IMR-90 (cell line): ENCODE measurements at regions not wholly inside any gene's neighbourhood (a gene's known extent, or its start where the extent isn't known, plus 50 kb on each side); places are given as distances from the start of the nearest gene placed in this dataset.

Experiments
- ATAC-seq: fragments of 200-7000 bp; cut with Tn5 transposase; 2 replicates; pipeline ENCODE4 v1.9.1; 2020; ENCODE audit warnings: low read depth, mild to moderate bottlenecking, moderate library complexity
- BruUV-seq: library from RNA; stranded (reverse); fragments of 400-500 nt; replicated peaks from 2 replicates; lab custom pipeline; 2021; lab: Mats Ljungman, UMichigan
- CTCF ChIA-PET: fragments of 300-600 bp; formaldehyde crosslinking; extraction: SDS; loops from one replicate; lab custom pipeline; 2021; ENCODE audit warnings: antibody characterized with exemption; lab: Yijun Ruan, JAX
- POLR2A ChIA-PET: fragments of 300-600 bp; sonication (Branson Sonifier 250); formaldehyde crosslinking; loops from one replicate; lab custom pipeline; 2022; ENCODE audit warnings: antibody characterized with exemption; ENCODE audit not compliant: unreplicated experiment; lab: Charles Lee
- DNase-seq: peaks from one replicate; pipeline ENCODE4 v3.0.0; 2013
- H2AFZ ChIP-seq: replicated peaks from 2 replicates; pipeline ENCODE3; 2013; ENCODE audit warnings: low read length, mild to moderate bottlenecking; ENCODE audit not compliant: poor library complexity
- H2AK5ac ChIP-seq: 2 replicates; pipeline ENCODE4 v1.6.1; 2013; ENCODE audit warnings: low read depth, low read length, inconsistent platforms
- H2AK9ac ChIP-seq: replicated peaks from 2 replicates; pipeline ENCODE3; 2013; ENCODE audit warnings: mild to moderate bottlenecking, low read depth, low read length, moderate library complexity; ENCODE audit not compliant: poor library complexity
- H2BK120ac ChIP-seq: 2 replicates; pipeline ENCODE4 v1.6.1; 2013; ENCODE audit warnings: low read depth, low read length, inconsistent platforms
- H2BK15ac ChIP-seq: 3 replicates; pipeline ENCODE4 v1.6.1; 2013; ENCODE audit warnings: low read depth, low read length, inconsistent platforms
- H2BK20ac ChIP-seq: 2 replicates; pipeline ENCODE4 v1.6.1; 2013; ENCODE audit warnings: low read depth, mild to moderate bottlenecking, inconsistent platforms, low read length, moderate library complexity
- H2BK5ac ChIP-seq: 2 replicates; pipeline ENCODE4 v1.6.1; 2013; ENCODE audit warnings: mild to moderate bottlenecking, low read depth, low read length, inconsistent platforms; ENCODE audit not compliant: poor library complexity, severe bottlenecking
- H3K14ac ChIP-seq: replicated peaks from 2 replicates; pipeline ENCODE4 v1.6.1; 2013; ENCODE audit warnings: low read depth, low read length, inconsistent platforms
- H3K18ac ChIP-seq: 2 replicates; pipeline ENCODE4 v1.6.1; 2013; ENCODE audit warnings: low read depth, low read length, control low read depth
- H3K23ac ChIP-seq: 2 replicates; pipeline ENCODE4 v1.6.1; 2013; ENCODE audit warnings: low read depth, low read length, inconsistent platforms
- H3K27ac ChIP-seq: 2 replicates; pipeline ENCODE4 v1.5.1; 2013; ENCODE audit warnings: mild to moderate bottlenecking, control low read depth, low read length; ENCODE audit not compliant: insufficient read depth
- H3K27me3 ChIP-seq: 2 replicates; pipeline ENCODE4 v1.6.1; 2013; ENCODE audit warnings: low read length; ENCODE audit not compliant: control insufficient read depth, insufficient read depth
- H3K36me3 ChIP-seq: 2 replicates; pipeline ENCODE4 v1.6.1; 2013; ENCODE audit warnings: low read length, mixed read lengths; ENCODE audit not compliant: control insufficient read depth, insufficient read depth
- H3K4ac ChIP-seq: 2 replicates; pipeline ENCODE4 v1.6.1; 2013; ENCODE audit warnings: low read depth, low read length, inconsistent platforms
- H3K4me1 ChIP-seq: 2 replicates; pipeline ENCODE4 v1.6.1; 2013; ENCODE audit warnings: low read length, mixed read lengths; ENCODE audit not compliant: control insufficient read depth, insufficient read depth
- H3K4me2 ChIP-seq: 2 replicates; pipeline ENCODE4 v1.6.1; 2013; ENCODE audit warnings: low read depth, mild to moderate bottlenecking, control low read depth, low read length, moderate library complexity
- H3K4me3 ChIP-seq: 2 replicates; pipeline ENCODE4 v1.5.1; 2013; ENCODE audit warnings: low read depth, mild to moderate bottlenecking, control low read depth, low read length, moderate library complexity; ENCODE audit not compliant: insufficient read depth
- H3K56ac ChIP-seq: 2 replicates; pipeline ENCODE4 v1.6.1; 2013; ENCODE audit warnings: low read length, inconsistent platforms; ENCODE audit not compliant: insufficient read depth; ENCODE audit errors: extremely low read depth
- H3K79me1 ChIP-seq, 2 experiments: 2 replicates each; pipeline ENCODE4 v1.6.1; 2013; ENCODE audit warnings: low read length in 2 of 2, inconsistent platforms in 1 of 2, low read depth in 1 of 2
- H3K9ac ChIP-seq: 2 replicates; pipeline ENCODE4 v1.6.1; 2013; ENCODE audit warnings: low read depth, low read length, control low read depth
- H3K9me1 ChIP-seq: 2 replicates; pipeline ENCODE4 v1.6.1; 2013; ENCODE audit warnings: low read length, inconsistent platforms; ENCODE audit not compliant: insufficient read depth
- H3K9me3 ChIP-seq: 2 replicates; pipeline ENCODE4 v1.6.1; 2013; ENCODE audit warnings: low read length; ENCODE audit not compliant: control insufficient read depth, insufficient read depth
- H4K20me1 ChIP-seq: 2 replicates; pipeline ENCODE4 v1.6.1; 2013; ENCODE audit warnings: low read length, inconsistent platforms; ENCODE audit not compliant: insufficient read depth
- H4K5ac ChIP-seq: 2 replicates; pipeline ENCODE4 v1.6.1; 2013; ENCODE audit warnings: mild to moderate bottlenecking, low read depth, low read length, control low read depth
- H4K8ac ChIP-seq, 2 experiments: 2 replicates each; pipeline ENCODE4 v1.6.1; 2013; ENCODE audit warnings: low read depth in 2 of 2, low read length in 2 of 2, control low read depth in 1 of 2, inconsistent platforms in 1 of 2
- H4K91ac ChIP-seq: 2 replicates; pipeline ENCODE4 v1.6.1; 2013; ENCODE audit warnings: low read depth, low read length, inconsistent platforms; ENCODE audit not compliant: insufficient read depth
- BHLHE40 ChIP-seq: fragments of 150-350 bp; IDR thresholded peaks from 2 replicates; pipeline ENCODE4 v1.6.1; 2016; ENCODE audit warnings: mild to moderate bottlenecking, low read depth, low read length
- CEBPB ChIP-seq: IDR thresholded peaks from 2 replicates; pipeline ENCODE4 v1.6.1; 2012; ENCODE audit warnings: low read depth, low read length, improper control_type of control experiment
- CTCF ChIP-seq: conservative IDR thresholded peaks from 2 replicates; pipeline ENCODE4 v1.5.1; 2012; ENCODE audit warnings: mild to moderate bottlenecking, low read depth, low read length, improper control_type of control experiment
- ELK1 ChIP-seq: fragments of 150-350 bp; IDR thresholded peaks from 2 replicates; pipeline ENCODE4 v1.6.1; 2016; ENCODE audit warnings: low read depth, mild to moderate bottlenecking, low read length, moderate library complexity, borderline replicate concordance
- FOS ChIP-seq: fragments of 150-350 bp; IDR thresholded peaks from 2 replicates; pipeline ENCODE4 v1.6.1; 2016; ENCODE audit warnings: low read depth, low read length
- MAFK ChIP-seq: IDR thresholded peaks from 2 replicates; pipeline ENCODE4 v1.6.1; 2012; ENCODE audit warnings: low read depth, low read length, improper control_type of control experiment
- MAZ ChIP-seq: IDR thresholded peaks from 2 replicates; pipeline ENCODE4 v1.6.1; 2012; ENCODE audit warnings: low read depth, mild to moderate bottlenecking, low read length, improper control_type of control experiment, moderate library complexity, borderline replicate concordance
- NFE2L2 ChIP-seq: fragments of 150-350 bp; IDR thresholded peaks from 2 replicates; pipeline ENCODE4 v1.6.1; 2016; ENCODE audit warnings: low read depth, mild to moderate bottlenecking, low read length
- POLR2A ChIP-seq: IDR thresholded peaks from 2 replicates; pipeline ENCODE4 v1.6.1; 2012; ENCODE audit warnings: mild to moderate bottlenecking, low read depth, low read length
- RAD21 ChIP-seq: IDR thresholded peaks from 2 replicates; pipeline ENCODE4 v1.6.1; 2012; ENCODE audit warnings: low read length, improper control_type of control experiment
- RCOR1 ChIP-seq: IDR thresholded peaks from 2 replicates; pipeline ENCODE4 v1.6.1; 2012; ENCODE audit warnings: mild to moderate bottlenecking, low read length, improper control_type of control experiment; ENCODE audit not compliant: insufficient replicate concordance
- RFX5 ChIP-seq: IDR thresholded peaks from 2 replicates; pipeline ENCODE4 v1.8.0; 2012; ENCODE audit warnings: low read depth, mild to moderate bottlenecking, low read length, moderate library complexity
- SMC3 ChIP-seq: fragments of 150-350 bp; IDR thresholded peaks from 2 replicates; pipeline ENCODE4 v1.6.1; 2016; ENCODE audit warnings: low read depth, mild to moderate bottlenecking, antibody characterized with exemption, low read length, moderate library complexity
- USF2 ChIP-seq: fragments of 150-350 bp; IDR thresholded peaks from 2 replicates; pipeline ENCODE4 v1.6.1; 2017; ENCODE audit warnings: mild to moderate bottlenecking, antibody characterized with exemption, low read length, low read depth
- WGBS, 2 experiments: methylation state at CpG; one replicate each; pipeline versions ENCODE4 v1.1.5 to v1.1.7; 2013; ENCODE audit warnings: missing lambda C conversion rate in 2 of 2; ENCODE audit not compliant: insufficient read length in 1 of 2; ENCODE audit errors: extremely low coverage in 2 of 2; 5-methylcytosine and 5-hydroxymethylcytosine counted together
- dilution Hi-C: fragments of 300-500 bp; cut with HindIII; formaldehyde crosslinking; loops from one replicate; pipeline ENCODE4 v1.14.3; 2018; ENCODE audit warnings: low sequenced_read_pairs; ENCODE audit not compliant: unreplicated experiment
- in situ Hi-C: fragments of 300-500 bp; cut with MboI; formaldehyde crosslinking; loops from 3 replicates; pipeline ENCODE4 v1.14.3; 2019; ENCODE audit warnings: low sequenced_read_pairs, inconsistent platforms, mixed read lengths
- intact Hi-C: fragments of 100-400 bp; cut with micrococcal nuclease; formaldehyde crosslinking; loops from 2 replicates; pipeline ENCODE4 v1.10.0; 2022

GRCh38 chr15:101122806-101123205 is 129.0 kb downstream of the CHSY1 start:
- in situ Hi-C loops (no loop called here), dilution Hi-C loops (no loop called here), intact Hi-C loops (loop anchor here (2.0 kb wide), 1 partner anchor 128 kb away; no protein-coding TSS in a partner anchor)
- Histone ChIP-seq H2AK9ac (peak overlapping the region; percentile 47), H3K14ac (peak overlapping the region; percentile 61; the same call in 1 of the 2 replicates), H3K9ac (no peak overlapping the region), H3K27me3 (no peaks in the 10 kb centered on the region), H2BK15ac (peak overlapping the region; percentile 74; the same call in 1 of the 3 replicates), H3K18ac (no peak overlapping the region), H3K9me3 (no peaks in the 10 kb centered on the region), H3K4ac (peak overlapping the region; percentile 96), H2AFZ (no peak overlapping the region), H3K4me1 (peaks cover 28% of the 10 kb centered on the region), H4K5ac (0 out of 2 replicates have a peak overlapping the region, but pooled peaks have one; percentile 21), H4K20me1 (no peaks in the 10 kb centered on the region), H3K23ac (peak overlapping the region; percentile 45; the same call in 1 of the 2 replicates), H3K27ac (peak overlapping the region; percentile 10), H2BK20ac (peak overlapping the region; percentile 85; the same call in 1 of the 2 replicates), H3K36me3 (no peaks in the 10 kb centered on the region), H3K79me1 (peaks cover 4 to 27% of the 10 kb centered on the region in 2 experiments; a peak in 3 of 4 replicates), H3K9me1 (no peaks in the 10 kb centered on the region; the same call in 1 of the 2 replicates), H2BK5ac (peak overlapping the region; percentile 99), H4K8ac (peak overlapping the region; percentile 25 to 39; a peak in 2 of 4 replicates), H2BK120ac (peak overlapping the region; percentile 95), H2AK5ac (peak overlapping the region; percentile 76), H3K56ac (no peak overlapping the region), H4K91ac (peak overlapping the region; percentile 71), H3K4me3 (no peak overlapping the region), H3K4me2 (no peak overlapping the region)
- ATAC-seq (no peak), DNase-seq (no peak)
- POLR2A ChIA-PET = no interaction called here
- WGBS, 2 experiments = 100% methylated on average over 2 of the region's 8 CpGs; no CpG with 5 or more reads in 1 of the 2 experiments
- CTCF ChIA-PET = no interaction called here
- no peak for TF ChIP-seq RAD21
- no peak for TF ChIP-seq MAFK
- TF ChIP-seq SMC3 = no peak
- TF ChIP-seq ELK1 = no peak
- TF ChIP-seq POLR2A = no peak
- TF ChIP-seq BHLHE40 = no peak
- TF ChIP-seq MAZ = no peak
- TF ChIP-seq CTCF = no peak
- no peak for TF ChIP-seq RFX5
- no peak for TF ChIP-seq NFE2L2
- no peak for TF ChIP-seq RCOR1
- TF ChIP-seq CEBPB = no peak
- TF ChIP-seq FOS = no peak
- no peak for TF ChIP-seq USF2
- BruUV-seq = no TSS peak
